Lower leg skin (tissue), 3 donors: ENCODE measurements at regions not wholly inside any gene's neighbourhood (a gene's known extent, or its start where the extent isn't known, plus 50 kb on each side); places are given as distances from the start of the nearest gene placed in this dataset.

ENCODE experiments used
- CTCF ChIP-seq, 3 donors: fragments of 450-650 bp; IDR thresholded peaks; one replicate each; pipeline ENCODE4 v1.5.1; 2016; ENCODE audit warnings: antibody characterized with exemption in 3 of 3, mild to moderate bottlenecking in 3 of 3, moderate library complexity in 2 of 3
- POLR2A ChIP-seq, 2 donors: fragments of 450-650 bp; IDR thresholded peaks; one replicate each; pipeline ENCODE4 v1.6.1; 2016 to 2017; ENCODE audit warnings: antibody characterized with exemption in 2 of 2, mild to moderate bottlenecking in 1 of 2, moderate library complexity in 1 of 2

DNA sequence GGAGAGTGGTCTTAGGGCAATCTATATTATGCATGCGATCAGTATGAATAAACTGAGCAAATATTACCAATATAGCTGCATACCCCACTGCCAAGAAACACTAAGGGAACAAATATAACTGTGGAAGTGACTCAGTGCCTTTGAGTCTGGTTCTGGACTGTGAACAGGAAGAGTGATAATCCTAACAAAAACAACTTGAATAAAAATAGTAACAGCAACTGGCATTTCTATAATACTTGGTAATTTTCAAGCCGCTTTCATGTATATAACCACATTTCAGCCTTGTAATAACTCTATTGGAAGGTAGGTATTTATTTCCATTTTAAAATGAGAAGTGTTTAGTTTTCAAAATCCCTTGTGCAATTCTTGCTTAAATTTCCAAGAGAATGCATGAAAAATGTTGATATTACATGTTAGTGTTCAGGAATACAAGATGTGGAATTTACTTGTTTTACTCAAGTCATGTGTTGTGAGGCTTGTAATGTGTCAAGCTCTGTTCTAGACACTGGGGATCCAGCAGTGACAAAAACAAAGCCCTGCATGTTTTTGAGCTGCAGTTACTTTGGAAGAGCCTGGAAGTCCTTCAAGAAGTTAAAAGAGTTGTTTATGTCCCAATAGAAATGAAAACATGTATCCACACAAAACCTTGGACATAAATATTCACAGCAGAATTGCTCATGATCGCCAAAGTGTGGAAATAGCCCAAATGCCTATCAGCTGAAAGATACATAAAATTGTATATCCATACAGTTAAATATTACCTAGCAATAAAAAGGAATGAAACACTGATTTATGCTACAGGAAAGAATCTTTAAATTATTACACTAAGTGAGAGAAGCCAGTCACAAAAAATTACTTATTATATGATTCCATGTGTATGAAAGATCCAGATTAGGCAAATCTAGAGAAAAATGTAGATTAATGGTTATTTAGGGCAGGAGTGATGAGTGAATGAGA is 338.1 kb upstream of the TMEM132C start:
- no peak for TF ChIP-seq CTCF (IDR thresholded peaks at IDR 0.05)
- no peak for TF ChIP-seq POLR2A (IDR thresholded peaks at IDR 0.05)
